Ovary (tissue), 7 donors: ENCODE measurements at regions not wholly inside any gene's neighbourhood (a gene's known extent, or its start where the extent isn't known, plus 50 kb on each side); places are given as distances from the start of the nearest gene placed in this dataset.

ENCODE experiments used
- DNase-seq, 5 donors: peaks; one replicate each; pipeline ENCODE4 v3.0.0-alpha.2; 2019 to 2020
- H3K27ac ChIP-seq, 2 donors: fragments of 200-600 bp; one replicate each; pipeline versions ENCODE4 v1.5.1 to v1.8.0; 2019 to 2022
- H3K27me3 ChIP-seq: fragments of 200-600 bp; one replicate; pipeline ENCODE4 v1.8.0; 2022
- H3K36me3 ChIP-seq: fragments of 200-600 bp; sonication (generic); one replicate; pipeline ENCODE4 v1.5.1; 2019
- H3K4me1 ChIP-seq: one replicate; pipeline ENCODE4 v1.8.1; 2013; ENCODE audit warnings: mild to moderate bottlenecking, moderate library complexity; ENCODE audit not compliant: insufficient read depth
- H3K4me3 ChIP-seq: fragments of 200-600 bp; sonication (generic); one replicate; pipeline ENCODE4 v1.5.1; 2017
- H3K9me3 ChIP-seq, 2 donors: fragments of 200-600 bp in 1 of 2; sonication (generic) in 1 of 2; one replicate each; pipeline versions ENCODE4 v1.5.1 to v1.8.1; 2013 to 2019; ENCODE audit warnings: mild to moderate bottlenecking in 1 of 2, moderate library complexity in 1 of 2
- CTCF ChIP-seq, 3 donors: fragments of 450-650 bp in 2 of 3; fragments of 200-600 bp in 1 of 3; IDR thresholded peaks; one replicate each; pipeline versions ENCODE4 v1.5.1 to v1.8.0; 2016 to 2022; ENCODE audit warnings: antibody characterized with exemption in 3 of 3, mild to moderate bottlenecking in 1 of 3
- EP300 ChIP-seq: sonication (generic); formaldehyde crosslinking; IDR thresholded peaks from one replicate; pipeline ENCODE4 v1.6.1; 2017; ENCODE audit warnings: antibody characterized with exemption
- POLR2A ChIP-seq: fragments of 450-650 bp; IDR thresholded peaks from one replicate; pipeline ENCODE4 v1.6.1; 2017; ENCODE audit warnings: antibody characterized with exemption, mild to moderate bottlenecking, moderate library complexity
- WGBS, 3 donors: extraction: QIAGEN DNeasy Blood & Tissue Kit in 1 of 3; methylation state at CpG; one replicate each; pipeline versions ENCODE4 v1.1.5 to v1.1.7; 2013 to 2017; 5-methylcytosine and 5-hydroxymethylcytosine counted together
- intact Hi-C, 4 donors: fragments of 100-400 bp; cut with DNase I; formaldehyde crosslinking; loops; one replicate each; pipeline versions ENCODE4 v1.11.0 to v1.15.1; 2022 to 2023
- donor health status: DM: no; HTN: no; CAD: no; lungs with moderate emphysema.
- donor health status: DM: no; HTN: no; CAD: no.
- donor health status: Bipolar disorder and iron deficiency.
- donor health status: DM: no; HTN: no; CAD: no.
- donor health status: DM: yes; HTN: yes; CAD: no.

GRCh38 chr1:203932556-203932955 lies 71.2 kb downstream of the SNRPE start:
- Histone ChIP-seq H3K27ac (no peak overlapping the region), H3K27me3 (no peaks in the 10 kb centered on the region), H3K36me3 (no peaks in the 10 kb centered on the region), H3K9me3 (no peaks in the 10 kb centered on the region), H3K4me1 (no peaks in the 10 kb centered on the region), H3K4me3 (no peak overlapping the region)
- WGBS, 3 donors, result 67 to 80% (median 69%) methylated on average over 3 of the region's 3 CpGs
- intact Hi-C loops, result no loop called here
- TF ChIP-seq CTCF (IDR thresholded peaks at IDR 0.05) (no peak), POLR2A (no peak), EP300 (no peak)
- DNase-seq, result no peak

DNA sequence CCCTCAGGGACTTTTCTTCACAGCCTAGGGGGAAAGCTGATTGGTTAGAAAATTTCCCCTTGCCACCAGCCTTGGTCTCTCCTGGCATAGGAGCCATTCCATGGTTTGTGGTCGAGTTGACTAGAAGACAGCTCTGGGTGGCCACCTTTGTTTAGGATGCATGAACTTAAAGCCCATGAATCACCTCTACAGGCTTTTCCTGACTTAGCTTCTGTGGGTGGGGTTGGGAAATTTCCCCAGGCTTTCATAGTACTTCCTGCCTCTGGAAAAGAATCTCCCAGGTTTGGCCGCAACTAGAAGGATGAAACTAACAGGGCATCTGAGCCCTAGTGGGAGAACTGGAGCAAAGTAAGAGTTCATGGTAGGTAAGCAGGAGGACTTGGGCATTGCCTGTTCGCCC lies 72.6 kb downstream of the SNRPE start:
- Histone ChIP-seq H3K4me3 (no peak overlapping the region), H3K4me1 (no peaks in the 10 kb centered on the region), H3K27me3 (no peaks in the 10 kb centered on the region), H3K27ac (no peak overlapping the region), H3K9me3 (no peaks in the 10 kb centered on the region), H3K36me3 (no peaks in the 10 kb centered on the region)
- 57 to 77% (median 69%) methylated on average over 3 of the region's 3 CpGs for WGBS, 3 donors
- TF ChIP-seq POLR2A, result no peak
- no peak for TF ChIP-seq EP300
- TF ChIP-seq CTCF (IDR thresholded peaks at IDR 0.05), result no peak
- DNase-seq, result no peak
- intact Hi-C loops, result no loop called here

DNA sequence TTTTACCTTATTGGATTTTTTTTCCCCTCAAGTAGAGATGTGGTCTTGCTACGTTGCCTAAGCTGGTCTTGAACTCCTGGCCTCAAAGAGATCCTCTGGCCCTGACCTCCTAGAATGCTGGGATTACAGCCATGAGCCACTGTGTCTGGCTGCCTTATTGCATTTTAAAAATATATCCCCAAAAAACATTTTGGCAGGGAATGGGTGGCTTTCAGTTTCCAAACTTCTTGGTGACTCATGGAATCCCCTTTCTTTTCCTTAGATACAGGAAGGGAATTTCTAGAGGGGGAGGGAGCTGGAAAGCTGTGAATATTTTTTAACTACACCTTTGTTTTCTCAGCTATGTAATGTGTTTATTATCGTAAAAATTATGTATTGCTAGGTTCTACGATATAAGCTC lies 73.3 kb downstream of the SNRPE start:
- WGBS, 3 donors, result 39 to 51% (median 49%) methylated on average over 3 of the region's 3 CpGs
- intact Hi-C loops, result no loop called here
- no peaks in the 10 kb centered on the region for H3K36me3 ChIP-seq
- no peaks in the 10 kb centered on the region for H3K27me3 ChIP-seq
- no peak for DNase-seq
- no peak overlapping the region for H3K27ac ChIP-seq
- H3K4me3 ChIP-seq, result no peak overlapping the region
- H3K4me1 ChIP-seq, result no peaks in the 10 kb centered on the region
- TF ChIP-seq CTCF (IDR thresholded peaks at IDR 0.05) (no peak), EP300 (no peak), POLR2A (no peak)
- no peaks in the 10 kb centered on the region for H3K9me3 ChIP-seq

GRCh38 chr1:203935321-203935720 lies 73.9 kb downstream of the SNRPE start:
- H3K4me3 ChIP-seq, result no peak overlapping the region
- no peaks in the 10 kb centered on the region for H3K9me3 ChIP-seq
- H3K4me1 ChIP-seq, result no peaks in the 10 kb centered on the region
- 87 to 94% (median 89%) methylated on average over 2 of the region's 2 CpGs for WGBS, 3 donors
- TF ChIP-seq EP300 (no peak), POLR2A (no peak), CTCF (IDR thresholded peaks at IDR 0.05) (no peak)
- no peak overlapping the region for H3K27ac ChIP-seq
- no peak for DNase-seq
- intact Hi-C loops, result no loop called here
- H3K27me3 ChIP-seq, result no peaks in the 10 kb centered on the region
- no peaks in the 10 kb centered on the region for H3K36me3 ChIP-seq
